ENCODE measurements at regions not wholly inside any gene's neighbourhood (a gene's known extent, or its start where the extent isn't known, plus 50 kb on each side); places are given as distances from the start of the nearest gene placed in this dataset.

GRCh38 chr9:713091-713490, 128.4 kb upstream of the DMRT1 start:
- ATAC-seq = no peak
- no peaks in the 10 kb centered on the region for H3K36me3 ChIP-seq (ENCODE audit: low read depth)
- no peak for TF ChIP-seq CTCF (IDR thresholded peaks at IDR 0.05)
- no peak for DNase-seq
- no peaks in the 10 kb centered on the region for H3K9me3 ChIP-seq
- intact Hi-C loops (cut with DNase I, micrococcal nuclease) = no loop called here
- no peak overlapping the region for H3K4me3 ChIP-seq
- no peaks in the 10 kb centered on the region for H3K4me1 ChIP-seq (ENCODE audit: low read depth)

- H3K4me1 ChIP-seq (ENCODE audit: low read depth) = no peaks in the 10 kb centered on the region
Observed at GRCh38 chr9:714675-715074, 126.8 kb upstream of the DMRT1 start.

GRCh38 chr9:715300-715699, 126.2 kb upstream of the DMRT1 start:
- DNase-seq (no peak), ATAC-seq (no peak)
- Histone ChIP-seq H3K36me3 (ENCODE audit: low read depth) (no peaks in the 10 kb centered on the region), H3K4me1 (ENCODE audit: low read depth) (peaks cover 2% of the 10 kb centered on the region), H3K9me3 (no peaks in the 10 kb centered on the region), H3K4me3 (no peak overlapping the region)
- TF ChIP-seq CTCF (IDR thresholded peaks at IDR 0.05) = no peak
- intact Hi-C loops (cut with DNase I, micrococcal nuclease) = no loop called here

More at GRCh38 chr9:714675-715074, 126.8 kb upstream of the DMRT1 start:
- ATAC-seq = no peak
- TF ChIP-seq CTCF (IDR thresholded peaks at IDR 0.05) = no peak
- Histone ChIP-seq H3K36me3 (ENCODE audit: low read depth) (no peaks in the 10 kb centered on the region), H3K9me3 (no peaks in the 10 kb centered on the region), H3K4me3 (no peak overlapping the region)
- DNase-seq = no peak
- intact Hi-C loops (cut with DNase I, micrococcal nuclease) = no loop called here

GRCh38 chr9:715743-716400, 125.6 kb upstream of the DMRT1 start:
- no peak for TF ChIP-seq CTCF (IDR thresholded peaks at IDR 0.05)
- ATAC-seq (peak; percentile 48), DNase-seq (no peak)
- Histone ChIP-seq H3K4me3 (no peak overlapping the region), H3K9me3 (no peaks in the 10 kb centered on the region), H3K4me1 (ENCODE audit: low read depth) (peaks cover 2% of the 10 kb centered on the region), H3K36me3 (ENCODE audit: low read depth) (no peaks in the 10 kb centered on the region)
- intact Hi-C loops (cut with DNase I, micrococcal nuclease) = no loop called here

GRCh38 chr9:717722-718121, 123.8 kb upstream of the DMRT1 start:
- no peak for TF ChIP-seq CTCF (IDR thresholded peaks at IDR 0.05)
- no peak for ATAC-seq
- intact Hi-C loops (cut with DNase I, micrococcal nuclease) = no loop called here
- H3K36me3 ChIP-seq (ENCODE audit: low read depth) = no peaks in the 10 kb centered on the region
- no peaks in the 10 kb centered on the region for H3K9me3 ChIP-seq
- peaks cover 2% of the 10 kb centered on the region for H3K4me1 ChIP-seq (ENCODE audit: low read depth)
- no peak for DNase-seq
- no peak overlapping the region for H3K4me3 ChIP-seq
